Ishikawa (cell line): ENCODE measurements at regions not wholly inside any gene's neighbourhood (a gene's known extent, or its start where the extent isn't known, plus 50 kb on each side); places are given as distances from the start of the nearest gene placed in this dataset.

Experiments used
- CEBPB ChIP-seq: IDR thresholded peaks from 2 replicates; pipeline ENCODE4 v1.6.1; 2012
- EGR1 ChIP-seq: IDR thresholded peaks from 2 replicates; pipeline ENCODE4 v1.6.1; 2012
- EP300 ChIP-seq: IDR thresholded peaks from 2 replicates; pipeline ENCODE4 v1.6.1; 2012; ENCODE audit warnings: borderline replicate concordance
- RAD21 ChIP-seq: IDR thresholded peaks from 2 replicates; pipeline ENCODE4 v1.6.1; 2012; ENCODE audit warnings: low read depth
- TAF1 ChIP-seq: IDR thresholded peaks from 2 replicates; pipeline ENCODE4 v1.6.1; 2012; ENCODE audit warnings: low read depth, mild to moderate bottlenecking
- TF ChIP-seq, protein P1 (sequence below): IDR thresholded peaks from 2 replicates; pipeline ENCODE4 v1.6.1; 2012; ENCODE audit warnings: low read depth, mild to moderate bottlenecking
- TF ChIP-seq, protein P2 (sequence below): IDR thresholded peaks from 2 replicates; pipeline ENCODE4 v1.6.1; 2012

- TF ChIP-seq, protein P1, sequence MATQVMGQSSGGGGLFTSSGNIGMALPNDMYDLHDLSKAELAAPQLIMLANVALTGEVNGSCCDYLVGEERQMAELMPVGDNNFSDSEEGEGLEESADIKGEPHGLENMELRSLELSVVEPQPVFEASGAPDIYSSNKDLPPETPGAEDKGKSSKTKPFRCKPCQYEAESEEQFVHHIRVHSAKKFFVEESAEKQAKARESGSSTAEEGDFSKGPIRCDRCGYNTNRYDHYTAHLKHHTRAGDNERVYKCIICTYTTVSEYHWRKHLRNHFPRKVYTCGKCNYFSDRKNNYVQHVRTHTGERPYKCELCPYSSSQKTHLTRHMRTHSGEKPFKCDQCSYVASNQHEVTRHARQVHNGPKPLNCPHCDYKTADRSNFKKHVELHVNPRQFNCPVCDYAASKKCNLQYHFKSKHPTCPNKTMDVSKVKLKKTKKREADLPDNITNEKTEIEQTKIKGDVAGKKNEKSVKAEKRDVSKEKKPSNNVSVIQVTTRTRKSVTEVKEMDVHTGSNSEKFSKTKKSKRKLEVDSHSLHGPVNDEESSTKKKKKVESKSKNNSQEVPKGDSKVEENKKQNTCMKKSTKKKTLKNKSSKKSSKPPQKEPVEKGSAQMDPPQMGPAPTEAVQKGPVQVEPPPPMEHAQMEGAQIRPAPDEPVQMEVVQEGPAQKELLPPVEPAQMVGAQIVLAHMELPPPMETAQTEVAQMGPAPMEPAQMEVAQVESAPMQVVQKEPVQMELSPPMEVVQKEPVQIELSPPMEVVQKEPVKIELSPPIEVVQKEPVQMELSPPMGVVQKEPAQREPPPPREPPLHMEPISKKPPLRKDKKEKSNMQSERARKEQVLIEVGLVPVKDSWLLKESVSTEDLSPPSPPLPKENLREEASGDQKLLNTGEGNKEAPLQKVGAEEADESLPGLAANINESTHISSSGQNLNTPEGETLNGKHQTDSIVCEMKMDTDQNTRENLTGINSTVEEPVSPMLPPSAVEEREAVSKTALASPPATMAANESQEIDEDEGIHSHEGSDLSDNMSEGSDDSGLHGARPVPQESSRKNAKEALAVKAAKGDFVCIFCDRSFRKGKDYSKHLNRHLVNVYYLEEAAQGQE: no peak
- TF ChIP-seq EP300: no peak
- no peak for TF ChIP-seq TAF1
- no peak for TF ChIP-seq EGR1
- TF ChIP-seq, protein P2, sequence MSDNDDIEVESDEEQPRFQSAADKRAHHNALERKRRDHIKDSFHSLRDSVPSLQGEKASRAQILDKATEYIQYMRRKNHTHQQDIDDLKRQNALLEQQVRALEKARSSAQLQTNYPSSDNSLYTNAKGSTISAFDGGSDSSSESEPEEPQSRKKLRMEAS: no peak
- TF ChIP-seq RAD21: no peak
- TF ChIP-seq CEBPB: no peak
Measured at GRCh38 chr3:6039971-6040370, 820.9 kb upstream of the GRM7 start.
